HCT116 (cell line): ENCODE measurements at regions not wholly inside any gene's neighbourhood (a gene's known extent, or its start where the extent isn't known, plus 50 kb on each side); places are given as distances from the start of the nearest gene placed in this dataset.

Source experiments
- EZH2 ChIP-seq: fragments of 200-600 bp; sonication (generic); IDR thresholded peaks from 2 replicates; pipeline ENCODE4 v1.6.1; 2017; ENCODE audit warnings: antibody characterized with exemption, mixed run types
- POLR2A ChIP-seq: IDR thresholded peaks from 2 replicates; pipeline ENCODE4 v1.7.0; 2011; ENCODE audit warnings: borderline replicate concordance; ENCODE audit not compliant: insufficient read depth, insufficient read length; ENCODE audit errors: extremely low read depth
- POLR2AphosphoS5 ChIP-seq: IDR thresholded peaks from 2 replicates; pipeline ENCODE4 v1.6.1; 2011; ENCODE audit warnings: mild to moderate bottlenecking, low read depth, low read length, moderate library complexity
- RAD21 ChIP-seq: IDR thresholded peaks from 2 replicates; pipeline ENCODE4 v1.6.1; 2012; ENCODE audit warnings: low read depth, mild to moderate bottlenecking
- SIN3A ChIP-seq: IDR thresholded peaks from 2 replicates; pipeline ENCODE4 v1.6.1; 2012; ENCODE audit warnings: low read depth
- SP1 ChIP-seq: IDR thresholded peaks from 2 replicates; pipeline ENCODE4 v1.6.1; 2012; ENCODE audit warnings: low read depth
- SRF ChIP-seq: IDR thresholded peaks from 2 replicates; pipeline ENCODE4 v1.6.1; 2012; ENCODE audit warnings: low read depth
- ZFX ChIP-seq: fragments of 450-650 bp; IDR thresholded peaks from 2 replicates; pipeline ENCODE4 v1.6.1; 2017
- TF ChIP-seq, protein P1 (sequence below), 3 experiments: fragments of 200-600 bp in 1 of 3; sonication (generic) in 1 of 3; IDR thresholded peaks in 2 of 3; conservative IDR thresholded peaks in 1 of 3; 2 replicates each; pipeline ENCODE4 v1.5.1; 2012 to 2017; ENCODE audit warnings: low read depth in 2 of 3, low read length in 2 of 3, antibody characterized with exemption in 1 of 3, borderline replicate concordance in 1 of 3, control low read depth in 1 of 3, mild to moderate bottlenecking in 1 of 3, mixed read lengths in 1 of 3, mixed run types in 1 of 3, moderate library complexity in 1 of 3; ENCODE audit not compliant: insufficient read depth in 1 of 3
- TF ChIP-seq, protein P2 (sequence below): IDR thresholded peaks from 2 replicates; pipeline ENCODE4 v1.6.1; 2012; ENCODE audit warnings: low read depth
- TF ChIP-seq, protein P3 (sequence below): IDR thresholded peaks from 2 replicates; pipeline ENCODE4 v1.6.1; 2011; ENCODE audit warnings: mild to moderate bottlenecking, low read length, moderate library complexity; ENCODE audit not compliant: insufficient replicate concordance; ENCODE audit errors: extremely low read depth
- TF ChIP-seq, protein P4 (sequence below): IDR thresholded peaks from 2 replicates; pipeline ENCODE4 v1.6.1; 2012

GRCh38 chr17:77436481-77436880 lies 295.7 kb downstream of the SEC14L1 start:
- TF ChIP-seq, protein P1, sequence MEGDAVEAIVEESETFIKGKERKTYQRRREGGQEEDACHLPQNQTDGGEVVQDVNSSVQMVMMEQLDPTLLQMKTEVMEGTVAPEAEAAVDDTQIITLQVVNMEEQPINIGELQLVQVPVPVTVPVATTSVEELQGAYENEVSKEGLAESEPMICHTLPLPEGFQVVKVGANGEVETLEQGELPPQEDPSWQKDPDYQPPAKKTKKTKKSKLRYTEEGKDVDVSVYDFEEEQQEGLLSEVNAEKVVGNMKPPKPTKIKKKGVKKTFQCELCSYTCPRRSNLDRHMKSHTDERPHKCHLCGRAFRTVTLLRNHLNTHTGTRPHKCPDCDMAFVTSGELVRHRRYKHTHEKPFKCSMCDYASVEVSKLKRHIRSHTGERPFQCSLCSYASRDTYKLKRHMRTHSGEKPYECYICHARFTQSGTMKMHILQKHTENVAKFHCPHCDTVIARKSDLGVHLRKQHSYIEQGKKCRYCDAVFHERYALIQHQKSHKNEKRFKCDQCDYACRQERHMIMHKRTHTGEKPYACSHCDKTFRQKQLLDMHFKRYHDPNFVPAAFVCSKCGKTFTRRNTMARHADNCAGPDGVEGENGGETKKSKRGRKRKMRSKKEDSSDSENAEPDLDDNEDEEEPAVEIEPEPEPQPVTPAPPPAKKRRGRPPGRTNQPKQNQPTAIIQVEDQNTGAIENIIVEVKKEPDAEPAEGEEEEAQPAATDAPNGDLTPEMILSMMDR (IDR thresholded peaks at IDR 0.05 in 2 of 3, conservative IDR thresholded peaks at IDR 0.05 in 1 of 3; ENCODE audit: borderline replicate concordance in 1 of 3, insufficient read depth in 1 of 3, low read depth in 2 of 3, low read length in 2 of 3), result no peak
- TF ChIP-seq POLR2AphosphoS5 (no peak), POLR2A (no peak), RAD21 (no peak), SRF (no peak), ZFX (no peak), EZH2 (no peak), SIN3A (no peak), SP1 (no peak)
- TF ChIP-seq, protein P2, sequence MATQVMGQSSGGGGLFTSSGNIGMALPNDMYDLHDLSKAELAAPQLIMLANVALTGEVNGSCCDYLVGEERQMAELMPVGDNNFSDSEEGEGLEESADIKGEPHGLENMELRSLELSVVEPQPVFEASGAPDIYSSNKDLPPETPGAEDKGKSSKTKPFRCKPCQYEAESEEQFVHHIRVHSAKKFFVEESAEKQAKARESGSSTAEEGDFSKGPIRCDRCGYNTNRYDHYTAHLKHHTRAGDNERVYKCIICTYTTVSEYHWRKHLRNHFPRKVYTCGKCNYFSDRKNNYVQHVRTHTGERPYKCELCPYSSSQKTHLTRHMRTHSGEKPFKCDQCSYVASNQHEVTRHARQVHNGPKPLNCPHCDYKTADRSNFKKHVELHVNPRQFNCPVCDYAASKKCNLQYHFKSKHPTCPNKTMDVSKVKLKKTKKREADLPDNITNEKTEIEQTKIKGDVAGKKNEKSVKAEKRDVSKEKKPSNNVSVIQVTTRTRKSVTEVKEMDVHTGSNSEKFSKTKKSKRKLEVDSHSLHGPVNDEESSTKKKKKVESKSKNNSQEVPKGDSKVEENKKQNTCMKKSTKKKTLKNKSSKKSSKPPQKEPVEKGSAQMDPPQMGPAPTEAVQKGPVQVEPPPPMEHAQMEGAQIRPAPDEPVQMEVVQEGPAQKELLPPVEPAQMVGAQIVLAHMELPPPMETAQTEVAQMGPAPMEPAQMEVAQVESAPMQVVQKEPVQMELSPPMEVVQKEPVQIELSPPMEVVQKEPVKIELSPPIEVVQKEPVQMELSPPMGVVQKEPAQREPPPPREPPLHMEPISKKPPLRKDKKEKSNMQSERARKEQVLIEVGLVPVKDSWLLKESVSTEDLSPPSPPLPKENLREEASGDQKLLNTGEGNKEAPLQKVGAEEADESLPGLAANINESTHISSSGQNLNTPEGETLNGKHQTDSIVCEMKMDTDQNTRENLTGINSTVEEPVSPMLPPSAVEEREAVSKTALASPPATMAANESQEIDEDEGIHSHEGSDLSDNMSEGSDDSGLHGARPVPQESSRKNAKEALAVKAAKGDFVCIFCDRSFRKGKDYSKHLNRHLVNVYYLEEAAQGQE, result no peak
- TF ChIP-seq, protein P3, sequence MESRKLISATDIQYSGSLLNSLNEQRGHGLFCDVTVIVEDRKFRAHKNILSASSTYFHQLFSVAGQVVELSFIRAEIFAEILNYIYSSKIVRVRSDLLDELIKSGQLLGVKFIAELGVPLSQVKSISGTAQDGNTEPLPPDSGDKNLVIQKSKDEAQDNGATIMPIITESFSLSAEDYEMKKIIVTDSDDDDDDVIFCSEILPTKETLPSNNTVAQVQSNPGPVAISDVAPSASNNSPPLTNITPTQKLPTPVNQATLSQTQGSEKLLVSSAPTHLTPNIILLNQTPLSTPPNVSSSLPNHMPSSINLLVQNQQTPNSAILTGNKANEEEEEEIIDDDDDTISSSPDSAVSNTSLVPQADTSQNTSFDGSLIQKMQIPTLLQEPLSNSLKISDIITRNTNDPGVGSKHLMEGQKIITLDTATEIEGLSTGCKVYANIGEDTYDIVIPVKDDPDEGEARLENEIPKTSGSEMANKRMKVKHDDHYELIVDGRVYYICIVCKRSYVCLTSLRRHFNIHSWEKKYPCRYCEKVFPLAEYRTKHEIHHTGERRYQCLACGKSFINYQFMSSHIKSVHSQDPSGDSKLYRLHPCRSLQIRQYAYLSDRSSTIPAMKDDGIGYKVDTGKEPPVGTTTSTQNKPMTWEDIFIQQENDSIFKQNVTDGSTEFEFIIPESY, result no peak
- TF ChIP-seq, protein P4, sequence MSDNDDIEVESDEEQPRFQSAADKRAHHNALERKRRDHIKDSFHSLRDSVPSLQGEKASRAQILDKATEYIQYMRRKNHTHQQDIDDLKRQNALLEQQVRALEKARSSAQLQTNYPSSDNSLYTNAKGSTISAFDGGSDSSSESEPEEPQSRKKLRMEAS, result no peak
